Right atrium auricular region (tissue), 2 donors: ENCODE measurements at regions not wholly inside any gene's neighbourhood (a gene's known extent, or its start where the extent isn't known, plus 50 kb on each side); places are given as distances from the start of the nearest gene placed in this dataset.

Experiments used
- DNase-seq: peaks from one replicate; pipeline ENCODE4 v3.0.0-alpha.2; 2019; ENCODE audit warnings: low spot score
- H3K27ac ChIP-seq, 2 donors: fragments of 200-600 bp; sonication (generic); 1 replicate in 1 of 2; 2 replicates in 1 of 2; pipeline ENCODE4 v1.5.1; 2016 to 2019
- H3K27me3 ChIP-seq, 2 donors: fragments of 200-600 bp; sonication (generic); one replicate each; pipeline versions ENCODE4 v1.5.1 to v1.6.0; 2017 to 2019
- H3K36me3 ChIP-seq: fragments of 200-600 bp; sonication (generic); one replicate; pipeline ENCODE4 v1.5.1; 2016
- H3K4me1 ChIP-seq, 2 donors: fragments of 200-600 bp; sonication (generic); one replicate each; pipeline versions ENCODE4 v1.5.1 to v1.6.0; 2017 to 2019
- H3K4me3 ChIP-seq, 2 donors: fragments of 200-600 bp; sonication (generic); 1 replicate in 1 of 2; 2 replicates in 1 of 2; pipeline ENCODE4 v1.5.1; 2017 to 2019; ENCODE audit warnings: mild to moderate bottlenecking in 1 of 2, moderate library complexity in 1 of 2
- H3K9me3 ChIP-seq, 2 donors: fragments of 200-600 bp; sonication (generic); one replicate each; pipeline ENCODE4 v1.5.1; 2019
- CTCF ChIP-seq, 2 donors: fragments of 200-600 bp; sonication (generic); IDR thresholded peaks; one replicate each; pipeline ENCODE4 v1.5.1; 2019; ENCODE audit warnings: antibody characterized with exemption in 2 of 2

DNA sequence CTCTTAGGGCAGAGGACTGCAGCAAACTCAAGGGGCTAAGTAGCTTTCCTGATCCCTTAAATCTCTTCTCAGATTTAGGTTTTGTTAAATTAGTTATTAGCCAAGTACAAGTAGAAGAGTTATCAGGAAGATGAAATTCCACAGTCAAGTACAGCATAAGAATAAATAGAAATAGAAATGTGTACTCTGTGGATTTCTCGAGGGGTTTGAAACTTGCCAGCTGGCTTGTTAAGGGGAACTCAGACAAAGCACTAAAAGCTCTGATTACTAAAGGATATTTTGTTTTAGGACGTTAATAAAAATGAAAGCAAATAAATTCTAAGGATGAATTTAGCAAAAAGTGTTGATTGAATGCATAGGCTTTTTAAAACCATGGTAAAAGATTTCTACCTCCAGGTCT is 654.6 kb downstream of the RAPGEF2 start:
- Histone ChIP-seq H3K9me3 (peaks cover 0 to 10% of the 10 kb centered on the region in 2 donors), H3K4me1 (no peaks in the 10 kb centered on the region), H3K36me3 (no peaks in the 10 kb centered on the region), H3K27ac (no peak overlapping the region), H3K4me3 (no peak overlapping the region), H3K27me3 (no peaks in the 10 kb centered on the region)
- TF ChIP-seq CTCF (IDR thresholded peaks at IDR 0.05) = no peak
- no peak for DNase-seq

GRCh38 chr4:159758061-159758460 is 655.2 kb downstream of the RAPGEF2 start:
- Histone ChIP-seq H3K4me3 (no peak overlapping the region), H3K27me3 (no peaks in the 10 kb centered on the region), H3K36me3 (no peaks in the 10 kb centered on the region), H3K4me1 (no peaks in the 10 kb centered on the region), H3K9me3 (peaks cover 0 to 10% of the 10 kb centered on the region in 2 donors), H3K27ac (no peak overlapping the region)
- no peak for TF ChIP-seq CTCF (IDR thresholded peaks at IDR 0.05)
- no peak for DNase-seq

GRCh38 chr4:159762672-159763071 is 659.8 kb downstream of the RAPGEF2 start:
- Histone ChIP-seq H3K27me3 (no peaks in the 10 kb centered on the region), H3K4me1 (no peaks in the 10 kb centered on the region)
- no peak for TF ChIP-seq CTCF (IDR thresholded peaks at IDR 0.05)

GRCh38 chr4:159764343-159764952 is 661.6 kb downstream of the RAPGEF2 start:
- H3K4me3 ChIP-seq = no peak overlapping the region
- DNase-seq = no peak
- TF ChIP-seq CTCF (IDR thresholded peaks at IDR 0.05) = peak in 1 of 2 donors; percentile 64
- no peak overlapping the region for H3K27ac ChIP-seq
- no peaks in the 10 kb centered on the region for H3K9me3 ChIP-seq
- H3K27me3 ChIP-seq = no peaks in the 10 kb centered on the region
- H3K4me1 ChIP-seq = no peaks in the 10 kb centered on the region
- no peaks in the 10 kb centered on the region for H3K36me3 ChIP-seq

More at GRCh38 chr4:159762672-159763071, 659.8 kb downstream of the RAPGEF2 start:
- DNase-seq = no peak
- Histone ChIP-seq H3K9me3 (no peaks in the 10 kb centered on the region), H3K27ac (no peak overlapping the region), H3K4me3 (no peak overlapping the region), H3K36me3 (no peaks in the 10 kb centered on the region)

DNA sequence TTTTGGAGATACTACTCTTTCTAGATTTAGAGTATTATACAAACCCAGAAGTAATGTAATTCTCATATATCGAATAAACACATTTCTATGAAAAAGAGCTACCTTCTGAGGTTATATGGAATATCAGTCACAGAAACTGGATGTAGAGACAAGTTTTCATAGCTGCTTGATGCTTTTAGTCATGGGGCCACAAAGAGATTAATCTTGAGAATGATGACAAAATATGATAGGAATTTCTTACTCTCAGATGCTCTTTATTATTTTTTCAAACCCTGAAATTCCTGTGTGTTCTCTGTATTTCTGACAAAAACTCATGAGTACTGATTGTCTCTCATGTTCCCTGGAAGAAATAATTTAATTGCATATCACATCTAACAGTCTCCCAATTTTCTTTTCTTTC is 662.5 kb downstream of the RAPGEF2 start:
- no peak overlapping the region for H3K27ac ChIP-seq
- H3K36me3 ChIP-seq = no peaks in the 10 kb centered on the region
- TF ChIP-seq CTCF (IDR thresholded peaks at IDR 0.05) = no peak
- no peaks in the 10 kb centered on the region for H3K4me1 ChIP-seq
- H3K27me3 ChIP-seq = no peaks in the 10 kb centered on the region
- DNase-seq = no peak
- no peaks in the 10 kb centered on the region for H3K9me3 ChIP-seq
- H3K4me3 ChIP-seq = no peak overlapping the region

DNA sequence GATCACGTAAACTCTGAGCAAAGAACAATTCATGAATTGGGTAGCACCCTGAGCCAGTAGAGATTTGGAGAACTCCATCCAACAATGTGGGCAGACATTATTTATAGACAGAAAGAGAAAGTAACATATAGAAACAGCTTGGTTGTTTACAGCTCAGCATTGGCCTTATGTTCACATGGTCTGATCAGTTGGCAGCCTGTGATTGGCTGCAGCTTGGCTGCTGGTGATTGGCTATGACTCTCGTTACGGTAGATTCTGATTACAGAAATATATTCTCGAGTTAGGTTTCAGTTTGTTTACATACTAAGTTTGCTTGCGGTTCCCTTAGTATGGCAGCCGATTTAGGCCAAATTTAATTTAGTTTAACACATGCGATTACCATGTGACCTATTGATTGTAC is 663.4 kb downstream of the RAPGEF2 start:
- Histone ChIP-seq H3K27ac (no peak overlapping the region), H3K4me1 (no peaks in the 10 kb centered on the region), H3K4me3 (no peak overlapping the region), H3K27me3 (no peaks in the 10 kb centered on the region), H3K9me3 (no peaks in the 10 kb centered on the region), H3K36me3 (no peaks in the 10 kb centered on the region)
- no peak for TF ChIP-seq CTCF (IDR thresholded peaks at IDR 0.05)
- no peak for DNase-seq
